A673 (cell line): ENCODE measurements at regions not wholly inside any gene's neighbourhood (a gene's known extent, or its start where the extent isn't known, plus 50 kb on each side); places are given as distances from the start of the nearest gene placed in this dataset.

Experiments
- BruUV-seq: library from RNA; stranded (reverse); fragments of 400-500 nt; replicated peaks from 2 replicates; lab custom pipeline; 2021; lab: Mats Ljungman, UMichigan
- CTCF ChIA-PET: fragments of 300-600 bp; sonication (Branson Sonifier 250); formaldehyde crosslinking; loops from one replicate; lab custom pipeline; 2022; ENCODE audit warnings: antibody characterized with exemption; lab: Charles Lee
- POLR2A ChIA-PET: fragments of 300-600 bp; sonication (Branson Sonifier 250); formaldehyde crosslinking; loops from one replicate; lab custom pipeline; 2022; ENCODE audit warnings: antibody characterized with exemption; ENCODE audit not compliant: low non-redundant PET; lab: Charles Lee
- DNase-seq: peaks from one replicate; pipeline ENCODE4 v3.0.0-alpha.2; 2015; ENCODE audit warnings: low spot score
- H3K27ac ChIP-seq: fragments of 200-600 bp; sonication (generic); 2 replicates; pipeline ENCODE4 v1.5.1; 2016; ENCODE audit warnings: mixed run types, low read depth, mild to moderate bottlenecking, mixed read lengths, antibody characterized with exemption, low read length; ENCODE audit not compliant: poor library complexity, severe bottlenecking
- H3K27me3 ChIP-seq: fragments of 200-600 bp; sonication (generic); replicated peaks from 2 replicates; pipeline ENCODE4 v1.6.1; 2017; ENCODE audit warnings: mixed run types, low read depth, mild to moderate bottlenecking, mixed read lengths, antibody characterized with exemption, low read length; ENCODE audit not compliant: insufficient read depth, poor library complexity
- H3K36me3 ChIP-seq: fragments of 200-600 bp; sonication (generic); 2 replicates; pipeline ENCODE4 v1.6.1; 2016; ENCODE audit warnings: mixed run types, mild to moderate bottlenecking, mixed read lengths, antibody characterized with exemption, low read length; ENCODE audit not compliant: insufficient read depth, poor library complexity, severe bottlenecking
- H3K4me1 ChIP-seq: fragments of 200-600 bp; sonication (generic); 2 replicates; pipeline ENCODE4 v1.6.1; 2017; ENCODE audit warnings: mixed run types, mild to moderate bottlenecking, mixed read lengths, antibody characterized with exemption, low read length; ENCODE audit not compliant: insufficient read depth, poor library complexity, severe bottlenecking
- H3K4me3 ChIP-seq: fragments of 200-600 bp; sonication (generic); 2 replicates; pipeline ENCODE4 v1.5.1; 2016; ENCODE audit warnings: low read depth, mixed run types, mild to moderate bottlenecking, mixed read lengths, low read length; ENCODE audit not compliant: poor library complexity, severe bottlenecking
- H3K9me3 ChIP-seq: fragments of 200-600 bp; sonication (generic); 2 replicates; pipeline ENCODE4 v1.6.1; 2016; ENCODE audit warnings: mixed run types, low read depth, mild to moderate bottlenecking, mixed read lengths, antibody characterized with exemption, low read length; ENCODE audit not compliant: poor library complexity, severe bottlenecking
- CTCF ChIP-seq: fragments of 300-800, 200-600 bp; sonication (generic); conservative IDR thresholded peaks from 2 replicates; pipeline ENCODE4 v1.5.1; 2017; ENCODE audit warnings: low read depth, mild to moderate bottlenecking, antibody characterized with exemption, low read length, moderate library complexity, mixed read lengths
- EZH2 ChIP-seq: fragments of 200-600 bp; sonication (generic); IDR thresholded peaks from 2 replicates; pipeline ENCODE4 v1.6.1; 2017; ENCODE audit warnings: borderline replicate concordance, low read depth, mild to moderate bottlenecking, mixed read lengths, antibody characterized with exemption, low read length; ENCODE audit not compliant: poor library complexity, severe bottlenecking
- intact Hi-C: fragments of 100-400 bp; cut with micrococcal nuclease; formaldehyde crosslinking; loops from one replicate; pipeline ENCODE4 v1.10.0; 2022; ENCODE audit not compliant: unreplicated experiment

GRCh38 chr16:51699686-51700396, 548.8 kb upstream of the SALL1 start:
- Histone ChIP-seq H3K4me1 (no peaks in the 10 kb centered on the region), H3K36me3 (no peaks in the 10 kb centered on the region), H3K4me3 (no peak overlapping the region), H3K27me3 (no peaks in the 10 kb centered on the region), H3K9me3 (peaks cover 2% of the 10 kb centered on the region), H3K27ac (no peak overlapping the region)
- CTCF ChIA-PET = no interaction called here
- POLR2A ChIA-PET = no interaction called here
- no peak for DNase-seq
- intact Hi-C loops = no loop called here
- TF ChIP-seq CTCF = no peak
- TF ChIP-seq EZH2 = no peak
- BruUV-seq = no TSS peak

- H3K4me3 ChIP-seq = no peak overlapping the region
- TF ChIP-seq CTCF (no peak), EZH2 (no peak)
- CTCF ChIA-PET = no interaction called here
- H3K9me3 ChIP-seq = no peaks in the 10 kb centered on the region
- no TSS peak for BruUV-seq
- no peaks in the 10 kb centered on the region for H3K27me3 ChIP-seq
- H3K36me3 ChIP-seq = no peaks in the 10 kb centered on the region
- H3K27ac ChIP-seq = no peak overlapping the region
- no peak for DNase-seq
- no peaks in the 10 kb centered on the region for H3K4me1 ChIP-seq
- intact Hi-C loops = no loop called here
- POLR2A ChIA-PET = no interaction called here
Observed at GRCh38 chr16:51698647-51699046, 547.6 kb upstream of the SALL1 start.

GRCh38 chr16:51697454-51697853, 546.4 kb upstream of the SALL1 start:
- no peaks in the 10 kb centered on the region for H3K9me3 ChIP-seq
- no peak overlapping the region for H3K27ac ChIP-seq
- intact Hi-C loops = no loop called here
- ChIA-PET CTCF (no interaction called here), POLR2A (no interaction called here)
- no peaks in the 10 kb centered on the region for H3K4me1 ChIP-seq
- DNase-seq = no peak
- no peak for TF ChIP-seq EZH2
- no peak for TF ChIP-seq CTCF
- H3K27me3 ChIP-seq = no peaks in the 10 kb centered on the region
- H3K36me3 ChIP-seq = no peaks in the 10 kb centered on the region
- BruUV-seq = no TSS peak
- H3K4me3 ChIP-seq = no peak overlapping the region
